Caco-2 (cell line): ENCODE measurements at regions not wholly inside any gene's neighbourhood (a gene's known extent, or its start where the extent isn't known, plus 50 kb on each side); places are given as distances from the start of the nearest gene placed in this dataset.

ENCODE experiments used
- BruUV-seq: library from RNA; stranded (reverse); fragments of 400-500 nt; replicated peaks from 2 replicates; lab custom pipeline; 2021; lab: Mats Ljungman, UMichigan
- CTCF ChIA-PET: fragments of 300-600 bp; sonication (Branson Sonifier 250); formaldehyde crosslinking; loops from one replicate; lab custom pipeline; 2022; ENCODE audit warnings: antibody characterized with exemption; lab: Charles Lee
- POLR2A ChIA-PET: fragments of 300-600 bp; sonication (Branson Sonifier 250); formaldehyde crosslinking; loops from one replicate; lab custom pipeline; 2022; ENCODE audit warnings: antibody characterized with exemption; lab: Charles Lee
- DNase-seq, 2 experiments: peaks; one replicate each; pipeline versions ENCODE4 v3.0.0 to v3.0.0-alpha.2; 2020 to 2022
- H3K27me3 ChIP-seq: replicated peaks from 2 replicates; pipeline ENCODE4 v1.6.0; 2011; ENCODE audit warnings: low read length; ENCODE audit not compliant: control insufficient read depth, insufficient read depth
- H3K36me3 ChIP-seq: 2 replicates; pipeline ENCODE4 v1.5.1; 2011; ENCODE audit warnings: low read length; ENCODE audit not compliant: control insufficient read depth, insufficient read depth
- H3K4me1 ChIP-seq: fragments of 250-450 bp; sonication (Bioruptor Pico); 2 replicates; pipeline ENCODE4 v1.5.1; 2020; ENCODE audit warnings: mild to moderate bottlenecking
- H3K4me3 ChIP-seq: 2 replicates; pipeline ENCODE4 v1.5.1; 2011; ENCODE audit warnings: low read depth, mild to moderate bottlenecking, control low read depth, low read length
- H3K9me3 ChIP-seq: fragments of 250-450 bp; sonication (Bioruptor Pico); 2 replicates; pipeline ENCODE4 v1.5.1; 2020; ENCODE audit warnings: mild to moderate bottlenecking, moderate library complexity
- H3K27ac Mint-ChIP-seq: one replicate; pipeline ENCODE4 v1.8.0; 2022; ENCODE audit warnings: mixed read lengths; ENCODE audit not compliant: unreplicated experiment
- H3K27me3 Mint-ChIP-seq: one replicate; pipeline ENCODE4 v1.8.0; 2022; ENCODE audit warnings: mixed read lengths; ENCODE audit not compliant: insufficient read depth, unreplicated experiment
- H3K36me3 Mint-ChIP-seq: one replicate; pipeline ENCODE4 v1.8.0; 2022; ENCODE audit warnings: mild to moderate bottlenecking, mixed read lengths; ENCODE audit not compliant: insufficient read depth, unreplicated experiment
- H3K4me1 Mint-ChIP-seq: one replicate; pipeline ENCODE4 v1.8.0; 2022; ENCODE audit warnings: low read depth, mixed read lengths; ENCODE audit not compliant: unreplicated experiment
- H3K4me3 Mint-ChIP-seq: one replicate; pipeline ENCODE4 v1.8.0; 2022; ENCODE audit warnings: mild to moderate bottlenecking, moderate library complexity, mixed read lengths; ENCODE audit not compliant: unreplicated experiment
- H3K9me3 Mint-ChIP-seq: one replicate; pipeline ENCODE4 v1.8.0; 2022; ENCODE audit warnings: mixed read lengths; ENCODE audit not compliant: unreplicated experiment
- intact Hi-C: fragments of 100-400 bp; cut with micrococcal nuclease; formaldehyde crosslinking; loops from one replicate; pipeline ENCODE4 v1.10.0; 2022; ENCODE audit not compliant: unreplicated experiment
- TF ChIP-seq, protein P1 (sequence below), 2 experiments: fragments of 200-600 bp in 1 of 2; IDR thresholded peaks; 1 replicate in 1 of 2; 2 replicates in 1 of 2; pipeline versions ENCODE4 v1.5.1 to v1.8.0; 2011 to 2022; ENCODE audit warnings: antibody characterized with exemption in 1 of 2, control low read depth in 1 of 2, inconsistent platforms in 1 of 2, low read depth in 1 of 2, low read length in 1 of 2, mild to moderate bottlenecking in 1 of 2, moderate library complexity in 1 of 2; ENCODE audit not compliant: insufficient read depth in 1 of 2, severe bottlenecking in 1 of 2, unreplicated experiment in 1 of 2

DNA sequence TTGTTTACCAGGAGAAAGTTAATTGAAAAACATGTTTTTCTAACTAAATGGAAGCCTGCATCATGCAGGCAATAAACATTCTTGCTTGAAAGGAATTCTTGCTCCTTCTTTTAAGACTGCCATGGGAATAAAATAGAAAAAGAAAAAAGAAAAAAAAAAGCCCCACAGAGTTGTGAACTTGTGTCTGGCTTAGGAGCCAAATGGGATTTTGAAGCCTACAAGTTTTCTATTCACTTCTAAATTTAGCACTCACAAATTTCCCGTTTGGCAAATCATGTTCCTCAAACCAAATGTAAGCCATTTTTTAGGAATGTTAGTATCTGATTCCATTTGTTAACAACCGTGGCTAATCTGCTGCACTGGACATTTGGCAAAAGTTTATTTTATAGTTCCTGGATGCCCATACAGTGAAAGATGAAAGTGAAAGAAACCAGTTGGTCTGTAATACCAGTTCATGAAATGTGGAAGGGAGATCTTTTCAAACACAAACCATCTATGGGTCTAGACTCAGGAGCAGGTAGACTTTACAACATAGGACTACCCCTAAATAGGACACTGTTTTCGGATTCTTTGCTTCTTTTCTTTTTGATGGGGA, 133.8 kb upstream of the GMNC start:
- no peaks in the 10 kb centered on the region for H3K4me1 Mint-ChIP-seq
- intact Hi-C loops, result no loop called here
- ChIA-PET CTCF (no interaction called here), POLR2A (no interaction called here)
- no TSS peak for BruUV-seq
- no peaks in the 10 kb centered on the region for H3K36me3 Mint-ChIP-seq
- no peaks in the 10 kb centered on the region for H3K9me3 Mint-ChIP-seq
- no peak overlapping the region for H3K4me3 Mint-ChIP-seq
- no peaks in the 10 kb centered on the region for H3K4me1 ChIP-seq
- DNase-seq, result no peak
- no peaks in the 10 kb centered on the region for H3K27me3 ChIP-seq
- H3K27me3 Mint-ChIP-seq, result peaks cover 7% of the 10 kb centered on the region
- TF ChIP-seq, protein P1, sequence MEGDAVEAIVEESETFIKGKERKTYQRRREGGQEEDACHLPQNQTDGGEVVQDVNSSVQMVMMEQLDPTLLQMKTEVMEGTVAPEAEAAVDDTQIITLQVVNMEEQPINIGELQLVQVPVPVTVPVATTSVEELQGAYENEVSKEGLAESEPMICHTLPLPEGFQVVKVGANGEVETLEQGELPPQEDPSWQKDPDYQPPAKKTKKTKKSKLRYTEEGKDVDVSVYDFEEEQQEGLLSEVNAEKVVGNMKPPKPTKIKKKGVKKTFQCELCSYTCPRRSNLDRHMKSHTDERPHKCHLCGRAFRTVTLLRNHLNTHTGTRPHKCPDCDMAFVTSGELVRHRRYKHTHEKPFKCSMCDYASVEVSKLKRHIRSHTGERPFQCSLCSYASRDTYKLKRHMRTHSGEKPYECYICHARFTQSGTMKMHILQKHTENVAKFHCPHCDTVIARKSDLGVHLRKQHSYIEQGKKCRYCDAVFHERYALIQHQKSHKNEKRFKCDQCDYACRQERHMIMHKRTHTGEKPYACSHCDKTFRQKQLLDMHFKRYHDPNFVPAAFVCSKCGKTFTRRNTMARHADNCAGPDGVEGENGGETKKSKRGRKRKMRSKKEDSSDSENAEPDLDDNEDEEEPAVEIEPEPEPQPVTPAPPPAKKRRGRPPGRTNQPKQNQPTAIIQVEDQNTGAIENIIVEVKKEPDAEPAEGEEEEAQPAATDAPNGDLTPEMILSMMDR (IDR thresholded peaks at IDR 0.05; ENCODE audit: insufficient read depth in 1 of 2, low read depth in 1 of 2, low read length in 1 of 2, severe bottlenecking in 1 of 2, unreplicated experiment in 1 of 2), result no peak
- no peaks in the 10 kb centered on the region for H3K36me3 ChIP-seq
- no peak overlapping the region for H3K27ac Mint-ChIP-seq
- H3K4me3 ChIP-seq, result no peak overlapping the region
- no peaks in the 10 kb centered on the region for H3K9me3 ChIP-seq

DNA sequence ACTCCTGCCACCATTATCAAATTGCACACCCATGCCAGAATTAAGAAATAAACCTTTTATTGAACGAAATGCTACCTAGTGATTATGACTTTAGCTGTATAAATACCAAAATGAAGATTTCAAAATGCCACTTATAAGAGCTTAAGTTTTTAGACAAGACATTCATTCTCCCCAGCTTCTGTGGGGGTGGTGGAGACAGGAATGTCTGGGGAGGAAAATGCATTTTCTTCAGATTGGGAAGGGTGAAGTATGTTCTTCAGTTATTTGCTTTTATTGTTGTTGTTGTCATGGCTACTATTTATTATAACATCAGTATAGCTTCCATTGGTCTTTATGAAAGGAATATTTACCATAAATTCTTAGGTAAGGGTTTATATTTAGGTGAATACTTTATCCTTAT, 132.7 kb upstream of the GMNC start:
- H3K9me3 ChIP-seq, result no peaks in the 10 kb centered on the region
- no peaks in the 10 kb centered on the region for H3K27me3 ChIP-seq
- no peaks in the 10 kb centered on the region for H3K36me3 ChIP-seq
- no peak for DNase-seq
- H3K4me1 ChIP-seq, result no peaks in the 10 kb centered on the region
- Mint-ChIP-seq H3K4me1 (no peaks in the 10 kb centered on the region), H3K4me3 (no peak overlapping the region), H3K27me3 (peaks cover 6% of the 10 kb centered on the region), H3K9me3 (no peaks in the 10 kb centered on the region), H3K27ac (no peak overlapping the region), H3K36me3 (no peaks in the 10 kb centered on the region)
- TF ChIP-seq, protein P1 (IDR thresholded peaks at IDR 0.05; ENCODE audit: insufficient read depth in 1 of 2, low read depth in 1 of 2, low read length in 1 of 2, severe bottlenecking in 1 of 2, unreplicated experiment in 1 of 2), result no peak
- no peak overlapping the region for H3K4me3 ChIP-seq
- ChIA-PET CTCF (no interaction called here), POLR2A (no interaction called here)
- intact Hi-C loops, result no loop called here
- no TSS peak for BruUV-seq

DNA sequence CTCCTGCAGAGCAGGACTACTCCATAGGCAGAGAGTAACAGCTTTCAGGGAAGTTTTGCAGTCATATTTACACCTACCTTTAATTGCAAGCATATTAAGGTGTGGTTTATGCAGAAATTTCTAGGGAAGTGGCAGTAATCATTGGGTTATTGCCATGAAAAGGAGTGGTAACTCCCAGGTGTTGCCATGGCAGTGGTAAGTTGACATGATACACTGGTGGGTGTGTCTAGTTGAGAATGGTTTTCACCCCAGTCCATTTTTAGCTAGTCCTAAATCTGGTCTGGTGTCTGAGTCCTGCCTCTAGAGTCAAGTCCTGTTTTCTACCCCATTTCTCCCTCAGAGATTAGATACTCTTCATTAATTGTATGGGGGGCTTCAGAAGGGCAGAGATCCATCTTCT, 128.4 kb upstream of the GMNC start:
- Mint-ChIP-seq H3K4me1 (no peaks in the 10 kb centered on the region), H3K27ac (no peak overlapping the region), H3K27me3 (peaks cover 3% of the 10 kb centered on the region), H3K9me3 (peaks cover 27% of the 10 kb centered on the region), H3K4me3 (no peak overlapping the region), H3K36me3 (no peaks in the 10 kb centered on the region)
- Histone ChIP-seq H3K4me1 (no peaks in the 10 kb centered on the region), H3K36me3 (no peaks in the 10 kb centered on the region), H3K27me3 (no peaks in the 10 kb centered on the region), H3K9me3 (peaks cover 10% of the 10 kb centered on the region), H3K4me3 (no peak overlapping the region)
- DNase-seq, result no peak
- no TSS peak for BruUV-seq
- POLR2A ChIA-PET, result no interaction called here
- CTCF ChIA-PET, result no interaction called here
- intact Hi-C loops, result no loop called here
- TF ChIP-seq, protein P1 (IDR thresholded peaks at IDR 0.05; ENCODE audit: insufficient read depth in 1 of 2, low read depth in 1 of 2, low read length in 1 of 2, severe bottlenecking in 1 of 2, unreplicated experiment in 1 of 2), result no peak
